ENCODE measurements at regions not wholly inside any gene's neighbourhood (a gene's known extent, or its start where the extent isn't known, plus 50 kb on each side); places are given as distances from the start of the nearest gene placed in this dataset.

DNA sequence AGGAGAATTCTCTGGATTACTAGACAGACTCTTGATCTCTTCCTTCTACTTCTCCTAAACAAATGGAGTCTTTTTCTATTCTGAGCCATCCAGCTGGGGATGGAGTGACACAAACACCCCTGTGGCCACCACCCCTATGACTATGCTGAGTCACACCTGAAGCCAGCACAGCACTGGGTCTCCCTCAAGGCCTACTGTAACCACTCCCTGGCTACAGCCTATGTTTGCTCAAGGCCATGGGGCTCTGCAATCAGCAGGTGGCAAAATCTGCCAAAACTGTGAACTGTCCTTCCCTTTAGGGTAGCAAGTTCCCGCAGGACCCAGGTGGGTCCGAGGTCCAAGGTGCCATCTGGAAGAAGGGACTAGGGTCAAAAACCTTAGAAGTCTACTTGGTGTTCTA lies 132.3 kb downstream of the TINAG start:
- DNase-seq (ENCODE audit: low read depth): no peak

DNA sequence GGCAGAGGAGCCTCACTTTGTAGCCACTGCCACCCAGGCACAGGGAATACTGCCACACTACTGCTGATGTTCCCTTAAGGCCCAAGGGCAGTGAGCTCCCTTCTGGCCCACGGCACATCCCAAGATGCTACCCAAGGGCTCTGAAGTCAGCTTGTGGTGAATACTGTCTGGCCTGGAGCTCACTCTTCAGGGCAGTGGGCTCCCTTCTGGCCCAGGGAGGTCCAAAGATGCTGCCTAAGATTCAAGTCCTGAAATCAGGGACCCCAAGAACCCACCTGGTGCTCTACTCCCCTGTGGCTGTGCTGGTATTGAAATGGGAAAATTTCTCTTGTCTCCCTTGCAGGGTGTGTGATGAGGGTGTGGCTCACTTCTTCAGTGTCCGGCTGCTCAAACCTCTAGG lies 132.8 kb downstream of the TINAG start:
- DNase-seq (ENCODE audit: low read depth): no peak

- DNase-seq (ENCODE audit: low read depth): no peak
Measured at GRCh38 chr6:54441687-54442248, 133.5 kb downstream of the TINAG start.

GRCh38 chr6:54445207-54445606 lies 137.0 kb downstream of the TINAG start:
- DNase-seq (ENCODE audit: low read depth): peak; percentile 2

DNA sequence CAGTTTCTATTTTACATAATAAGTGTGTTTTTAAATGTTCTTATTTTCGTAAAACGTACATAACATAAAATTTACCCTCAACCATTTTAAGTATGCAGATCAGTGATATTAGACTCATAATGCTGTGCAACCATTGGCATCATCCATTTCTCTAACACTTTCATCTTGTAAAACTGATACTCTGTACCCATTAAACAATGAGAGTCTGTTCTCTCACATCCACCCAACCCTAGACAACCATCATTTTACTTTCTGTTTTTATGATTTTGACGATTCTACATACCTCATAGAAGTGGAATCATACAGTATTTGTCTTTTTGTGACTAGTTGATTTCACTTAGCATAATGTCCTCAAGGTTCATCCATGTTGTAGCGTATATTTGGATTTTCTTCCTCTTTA lies 140.4 kb downstream of the TINAG start:
- no peak for DNase-seq (ENCODE audit: low read depth)

- no peak for DNase-seq (ENCODE audit: low read depth)
Measured at GRCh38 chr6:54451516-54451915, 143.3 kb downstream of the TINAG start.

DNA sequence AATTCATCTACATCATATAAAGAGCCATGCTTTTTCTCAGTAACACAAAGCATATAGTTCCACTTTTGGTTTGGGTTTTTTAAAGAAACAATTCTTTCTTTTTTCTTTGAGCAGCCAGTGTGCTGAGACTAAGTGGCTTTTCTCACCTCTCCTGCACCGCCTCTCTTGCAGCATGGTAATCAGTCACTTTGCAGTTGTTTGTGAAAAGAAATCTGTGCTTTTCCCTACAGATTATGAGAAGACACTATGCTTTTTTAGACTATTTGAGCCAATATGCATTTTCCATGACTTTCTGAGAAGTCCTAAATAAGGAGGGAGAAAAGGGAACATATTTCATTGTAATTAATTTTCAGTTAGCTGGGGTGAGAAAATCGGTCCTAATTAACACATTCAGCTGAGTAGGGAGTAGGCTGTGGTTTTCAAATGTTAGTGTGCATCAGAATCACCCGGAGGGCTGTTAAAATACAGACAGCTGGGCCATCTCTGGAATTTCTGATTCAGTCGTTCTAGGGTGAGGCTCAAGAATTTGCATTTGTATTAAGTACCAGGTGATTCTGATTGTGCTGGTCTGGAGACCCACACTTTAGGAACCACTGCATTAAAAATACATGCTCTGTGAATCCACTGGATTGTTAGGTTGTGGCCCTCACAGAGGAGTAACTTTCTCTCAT lies 155.2 kb downstream of the TINAG start:
- no peak for DNase-seq (ENCODE audit: low read depth)

DNA sequence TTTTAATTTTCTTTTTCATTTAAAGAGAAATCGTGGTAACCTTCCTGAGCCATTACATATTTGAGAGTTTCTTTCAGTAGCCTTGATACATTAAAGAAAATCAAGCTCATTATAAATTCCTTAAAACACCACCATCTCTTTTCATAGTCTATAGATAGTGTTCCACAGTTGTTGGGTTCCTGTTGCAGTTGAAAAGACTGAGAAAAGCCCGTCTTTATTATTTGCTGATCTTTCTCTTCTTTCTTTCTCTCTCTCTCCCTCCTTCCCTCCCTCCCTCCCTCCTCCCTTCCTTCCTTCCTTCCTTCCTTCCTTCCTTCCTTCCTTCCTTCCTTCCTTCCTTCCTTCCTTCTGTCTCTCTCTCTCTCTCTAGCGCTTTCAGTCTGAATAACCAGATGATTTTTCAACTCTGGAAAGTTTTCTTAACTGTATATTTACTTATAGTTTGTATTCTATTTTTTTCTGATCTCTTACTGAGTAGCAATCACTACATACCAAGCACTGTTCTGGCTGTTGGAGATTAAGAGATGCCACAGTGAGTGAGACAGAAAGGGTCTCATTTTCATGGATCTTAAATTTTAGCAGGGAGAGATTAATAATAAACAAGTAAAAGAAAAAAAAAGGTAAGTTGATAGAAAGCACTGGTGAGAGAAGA lies 157.5 kb downstream of the TINAG start:
- no peak for DNase-seq (ENCODE audit: low read depth)

- DNase-seq (ENCODE audit: low read depth): no peak
Measured at GRCh38 chr6:54467384-54467783, 159.1 kb downstream of the TINAG start.

- no peak for DNase-seq (ENCODE audit: low read depth)
Measured at GRCh38 chr6:54473328-54473727, 165.1 kb downstream of the TINAG start.

- DNase-seq (ENCODE audit: low read depth): no peak
Measured at GRCh38 chr6:54474898-54475297, 166.7 kb downstream of the TINAG start.

DNA sequence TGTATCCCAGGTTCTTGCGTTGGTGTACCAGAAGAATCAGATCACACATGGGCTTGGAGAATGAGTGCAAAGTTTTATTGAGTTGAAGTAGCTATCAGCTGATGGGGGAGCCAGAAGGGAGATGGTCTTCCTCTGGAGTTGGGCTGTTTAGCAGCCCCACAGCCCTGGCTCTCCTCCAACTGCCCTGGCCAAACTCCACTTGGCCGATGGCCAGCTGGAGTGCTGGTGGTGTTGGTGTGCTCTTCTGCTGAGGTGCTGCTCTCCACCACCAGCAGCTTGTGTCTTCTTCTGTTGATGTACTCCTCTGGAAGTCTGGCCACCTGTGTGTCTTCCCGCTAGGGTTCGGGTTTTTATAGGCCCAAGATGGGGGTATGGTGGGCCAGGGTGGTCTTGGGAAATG lies 172.8 kb downstream of the TINAG start:
- DNase-seq (ENCODE audit: low read depth): no peak

GRCh38 chr6:54491431-54491830 lies 183.2 kb downstream of the TINAG start:
- DNase-seq (ENCODE audit: low read depth): no peak

DNA sequence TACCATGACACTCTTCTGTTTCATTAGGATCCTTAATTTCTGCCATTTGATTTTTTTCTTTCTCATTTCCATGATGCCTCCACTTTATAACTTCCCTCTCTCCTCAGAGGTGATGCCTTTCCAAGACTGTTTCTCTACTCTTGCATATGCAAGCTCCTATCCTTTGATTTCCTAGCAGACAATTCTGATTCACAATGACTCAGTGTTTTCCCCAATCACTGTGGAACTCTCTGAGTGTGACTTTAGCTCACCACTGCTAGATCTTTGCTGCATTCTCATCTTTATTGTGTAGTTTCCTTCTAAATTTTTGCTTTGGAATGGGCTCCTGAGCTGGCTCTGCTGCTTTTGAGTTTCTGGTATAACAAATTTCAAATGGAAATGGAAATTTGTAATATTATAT lies 184.9 kb downstream of the TINAG start:
- peak; percentile 81 for DNase-seq (ENCODE audit: low read depth)

DNA sequence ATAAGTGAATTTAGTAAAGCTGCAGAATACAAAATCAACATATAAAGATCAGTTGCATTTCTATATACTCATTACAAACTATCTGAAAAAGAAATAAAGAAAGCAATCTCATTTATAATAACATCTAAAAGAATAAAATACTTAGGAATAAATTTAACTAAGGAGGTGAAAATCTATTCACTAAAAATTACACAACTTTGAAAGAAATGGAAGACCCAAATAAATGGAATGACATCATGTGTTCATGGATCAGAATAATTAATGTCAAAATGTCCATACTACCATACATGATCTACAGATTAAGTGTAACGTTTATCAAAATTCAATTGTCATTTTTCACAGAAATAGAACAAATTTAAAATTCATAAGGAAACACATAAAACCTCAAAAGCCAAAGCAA lies 194.9 kb downstream of the TINAG start:
- DNase-seq (ENCODE audit: low read depth): no peak

- DNase-seq (ENCODE audit: low read depth): no peak
Measured at GRCh38 chr6:54515013-54515412, 206.8 kb downstream of the TINAG start.

DNA sequence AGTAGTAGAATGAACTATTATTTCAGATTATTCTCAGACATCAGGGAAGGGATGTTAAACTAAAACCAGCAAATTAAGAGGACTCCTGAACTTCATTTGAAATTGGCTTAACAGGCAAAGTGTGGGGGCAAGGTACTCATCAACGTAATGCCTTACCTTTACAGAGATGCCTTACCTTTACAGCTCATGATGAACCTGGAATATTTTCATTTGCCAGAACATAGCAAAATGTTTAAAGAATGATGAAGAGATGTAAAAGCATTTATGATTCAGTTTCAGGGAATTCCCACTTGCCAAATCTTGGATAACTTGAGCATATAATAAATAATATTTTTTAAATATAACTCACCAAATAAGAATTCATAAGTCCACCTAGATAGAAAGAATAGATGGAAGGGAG lies 207.5 kb downstream of the TINAG start:
- DNase-seq (ENCODE audit: low read depth): peak; percentile 10

DNA sequence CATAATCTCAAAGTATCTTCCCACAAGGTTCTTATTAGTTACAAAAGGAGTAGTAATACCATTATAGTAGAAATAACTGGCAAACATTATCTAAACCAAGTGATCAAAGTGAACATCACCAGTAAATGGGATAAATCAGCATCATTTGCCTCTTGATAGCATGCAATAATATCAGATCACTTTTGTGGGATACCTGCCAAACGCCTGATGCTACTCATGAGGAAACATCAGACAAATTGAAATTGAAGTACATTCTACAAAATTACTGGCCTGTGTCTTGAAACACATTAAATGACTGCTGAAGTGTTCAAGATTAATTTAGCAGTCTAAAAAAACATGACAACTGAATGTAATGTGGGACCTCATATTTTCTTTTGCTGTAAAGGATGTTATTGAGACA lies 208.1 kb downstream of the TINAG start:
- no peak for DNase-seq (ENCODE audit: low read depth)

DNA sequence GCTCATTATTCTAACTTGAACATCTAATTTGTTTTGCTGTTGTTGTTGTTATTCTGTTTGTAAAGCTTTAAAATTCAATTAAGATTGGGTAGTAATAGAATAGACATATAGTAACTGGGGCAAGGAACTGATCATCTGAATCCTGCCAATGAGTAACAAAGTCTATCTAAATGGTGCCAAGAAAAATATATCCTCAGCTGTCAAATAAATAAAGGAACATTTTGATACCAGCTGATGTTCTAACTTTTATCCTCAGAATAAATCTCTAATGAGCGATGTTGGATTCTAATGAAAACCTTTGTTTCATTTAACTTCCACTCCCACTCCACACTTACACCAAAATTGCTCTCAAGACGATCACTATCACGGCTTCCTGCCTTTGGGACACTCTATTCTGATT lies 210.9 kb downstream of the TINAG start:
- peak; percentile 7 for DNase-seq (ENCODE audit: low read depth)

- peak; percentile 79 for DNase-seq (ENCODE audit: low read depth)
Measured at GRCh38 chr6:54525731-54526130, 217.5 kb downstream of the TINAG start.

DNA sequence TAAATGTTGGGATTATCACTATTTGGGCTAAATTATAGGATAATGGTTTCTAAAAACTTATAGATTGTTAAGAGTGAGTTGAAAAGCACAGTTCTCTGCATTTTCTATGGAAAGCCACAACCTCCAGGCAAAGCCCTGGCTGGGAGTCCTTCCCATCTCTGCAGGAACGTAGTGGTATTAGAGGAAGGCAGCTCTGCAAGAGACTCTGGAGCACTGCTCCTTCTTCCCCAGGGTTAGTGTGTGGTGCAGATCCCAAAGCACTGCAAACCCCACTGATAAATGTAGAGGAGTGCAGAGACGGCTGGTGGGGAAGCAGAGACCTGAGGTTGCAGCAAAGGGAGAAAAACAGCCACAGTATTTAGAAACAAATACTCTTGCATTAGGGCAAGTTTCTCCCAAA lies 225.3 kb downstream of the TINAG start:
- no peak for DNase-seq (ENCODE audit: low read depth)

- DNase-seq (ENCODE audit: low read depth): no peak
Measured at GRCh38 chr6:54535568-54535967, 227.3 kb downstream of the TINAG start.

DNA sequence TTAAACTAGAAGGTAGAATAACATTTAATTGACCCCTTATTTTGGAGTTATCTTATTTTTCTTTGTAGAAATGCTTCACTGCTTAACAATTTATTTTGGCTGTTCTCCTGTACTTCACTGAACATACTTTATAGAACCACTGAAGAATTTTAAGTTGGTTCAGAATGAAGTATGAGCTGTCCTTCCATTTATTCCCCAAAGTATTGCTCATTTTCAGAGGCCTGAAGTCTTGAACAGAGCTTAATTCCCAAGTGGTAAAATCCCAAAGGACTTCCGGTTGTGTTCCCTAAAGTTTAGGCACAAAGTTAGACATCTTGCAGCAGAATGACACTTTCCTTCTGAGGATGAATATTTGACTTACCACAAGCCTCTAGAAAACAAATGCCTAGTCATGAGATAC lies 233.3 kb downstream of the TINAG start:
- no peak for DNase-seq (ENCODE audit: low read depth)

DNA sequence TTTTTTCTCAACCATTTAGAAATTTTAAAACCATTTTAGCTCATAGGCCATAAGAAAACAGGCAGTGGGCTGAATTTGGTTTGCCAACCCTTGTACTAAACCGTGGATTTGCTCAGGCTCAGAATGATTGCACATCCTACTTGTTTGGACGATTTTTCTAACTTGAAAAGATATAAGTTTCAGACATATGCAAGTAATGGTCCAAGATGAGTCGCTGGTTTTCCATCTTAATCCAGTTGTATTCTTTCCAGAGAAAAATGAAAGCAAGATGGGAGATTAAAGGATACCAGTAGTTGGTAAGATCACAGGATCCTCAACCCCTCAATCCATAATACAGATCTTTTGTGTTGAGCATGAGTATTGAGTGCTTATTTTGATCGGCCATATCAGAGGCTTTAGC lies 250.9 kb downstream of the TINAG start:
- no peak for DNase-seq (ENCODE audit: low read depth)

Data from iris pigment epithelial cell (primary cell).